Fibroblast of skin of right quadriceps (primary cell): ENCODE measurements at regions not wholly inside any gene's neighbourhood (a gene's known extent, or its start where the extent isn't known, plus 50 kb on each side); places are given as distances from the start of the nearest gene placed in this dataset.
A peak's percentile ranks its signal among the peaks of the same experiment; 100 is the strongest.
"Not testable (repeated sequence)": the region's sequence is repeated elsewhere in the genome, so short reads cannot be mapped to it uniquely, and the experiment has no call there.

Source experiments
- DNase-seq: peaks from one replicate; pipeline ENCODE4 v3.0.0-alpha.2; 2013

- DNase-seq: no peak
Measured at GRCh38 chr3:150357923-150358607, 50.0 kb upstream of the TSC22D2 start.

- no peak for DNase-seq
Measured at GRCh38 chr3:150357140-150357539, 51.0 kb upstream of the TSC22D2 start.

GRCh38 chr3:150355574-150355973 is 52.5 kb upstream of the TSC22D2 start:
- no peak for DNase-seq

- DNase-seq: no peak
Measured at GRCh38 chr3:150352931-150353330, 55.2 kb upstream of the TSC22D2 start.

GRCh38 chr3:150351398-150351797 is 56.7 kb upstream of the TSC22D2 start:
- DNase-seq: no peak

GRCh38 chr3:150349314-150350097 is 58.6 kb upstream of the TSC22D2 start:
- DNase-seq: no peak

GRCh38 chr3:150348500-150348899 is 59.6 kb upstream of the TSC22D2 start:
- peak; percentile 95 for DNase-seq

GRCh38 chr3:150346981-150347863 is 60.9 kb upstream of the TSC22D2 start:
- DNase-seq: peak; percentile 81

GRCh38 chr3:150346266-150346665 is 61.8 kb upstream of the TSC22D2 start:
- DNase-seq: no peak

- peak; percentile 79 for DNase-seq
Measured at GRCh38 chr3:150345021-150345538, 63.0 kb upstream of the TSC22D2 start.

GRCh38 chr3:150344079-150344759 is 63.9 kb upstream of the TSC22D2 start:
- DNase-seq: no peak

GRCh38 chr3:150342896-150343467 is 65.1 kb upstream of the TSC22D2 start:
- DNase-seq: no peak

GRCh38 chr3:150341891-150342290 is 66.2 kb upstream of the TSC22D2 start:
- no peak for DNase-seq

GRCh38 chr3:150336363-150336762 is 71.7 kb upstream of the TSC22D2 start:
- DNase-seq: not testable (repeated sequence)

- DNase-seq: peak; percentile 47
Measured at GRCh38 chr3:150335631-150336030, 72.5 kb upstream of the TSC22D2 start.

GRCh38 chr3:150334974-150335373 is 73.1 kb upstream of the TSC22D2 start:
- DNase-seq: no peak

GRCh38 chr3:150333477-150333876 is 74.6 kb upstream of the TSC22D2 start:
- no peak for DNase-seq

GRCh38 chr3:150331978-150332568 is 76.0 kb upstream of the TSC22D2 start:
- no peak for DNase-seq

- DNase-seq: no peak
Measured at GRCh38 chr3:150330872-150331271, 77.2 kb upstream of the TSC22D2 start.

GRCh38 chr3:150330174-150330573 is 77.9 kb upstream of the TSC22D2 start:
- DNase-seq: no peak

GRCh38 chr3:150329408-150329807 is 78.7 kb upstream of the TSC22D2 start:
- no peak for DNase-seq

GRCh38 chr3:150328654-150329040 is 79.5 kb upstream of the TSC22D2 start:
- no peak for DNase-seq
